Stimulated activated CD4-positive, alpha-beta T cell treated with anti-CD3 and anti-CD28 coated beads, TNF-alpha, amount 100 ng/mL, for 1 hour (primary cell): ENCODE measurements at regions not wholly inside any gene's neighbourhood (a gene's known extent, or its start where the extent isn't known, plus 50 kb on each side); places are given as distances from the start of the nearest gene placed in this dataset.

ENCODE experiments used
- DNase-seq, 3 donors: peaks; one replicate each; pipeline ENCODE4 v3.0.0-alpha.2; 2020; ENCODE audit warnings: low read depth in 3 of 3, low spot score in 1 of 3

GRCh38 chr2:12107939-12108338 is 361.5 kb downstream of the LPIN1 start:
- no peak for DNase-seq

- no peak for DNase-seq
Measured at GRCh38 chr2:12109363-12110017, 363.1 kb downstream of the LPIN1 start.

- no peak for DNase-seq
Measured at GRCh38 chr2:12110074-12110473, 363.6 kb downstream of the LPIN1 start.

GRCh38 chr2:12110481-12110880 is 364.0 kb downstream of the LPIN1 start:
- DNase-seq = no peak

GRCh38 chr2:12113412-12113811 is 367.0 kb downstream of the LPIN1 start:
- no peak for DNase-seq

- DNase-seq = no peak
Measured at GRCh38 chr2:12114816-12115215, 368.4 kb downstream of the LPIN1 start.

GRCh38 chr2:12116228-12116750 is 369.9 kb downstream of the LPIN1 start:
- DNase-seq = no peak

- DNase-seq = no peak
Measured at GRCh38 chr2:12119841-12120240, 373.4 kb downstream of the LPIN1 start.

- no peak for DNase-seq
Measured at GRCh38 chr2:12120281-12121150, 374.1 kb downstream of the LPIN1 start.

- no peak for DNase-seq
Measured at GRCh38 chr2:12124790-12125189, 378.4 kb downstream of the LPIN1 start.

- no peak for DNase-seq
Measured at GRCh38 chr2:12126318-12126717, 379.9 kb downstream of the LPIN1 start.

GRCh38 chr2:12127638-12128037 is 381.2 kb downstream of the LPIN1 start:
- DNase-seq = no peak

GRCh38 chr2:12131975-12132374 is 385.5 kb downstream of the LPIN1 start:
- no peak for DNase-seq

- DNase-seq = no peak
Measured at GRCh38 chr2:12141618-12142258, 395.3 kb downstream of the LPIN1 start.

GRCh38 chr2:12151716-12152115 is 405.3 kb downstream of the LPIN1 start:
- DNase-seq = no peak

- DNase-seq = no peak
Measured at GRCh38 chr2:12152888-12153287, 406.5 kb downstream of the LPIN1 start.

GRCh38 chr2:12155303-12156051 is 409.0 kb downstream of the LPIN1 start:
- no peak for DNase-seq

- no peak for DNase-seq
Measured at GRCh38 chr2:12156349-12156748, 409.9 kb downstream of the LPIN1 start.

GRCh38 chr2:12161085-12161484 is 414.7 kb downstream of the LPIN1 start:
- DNase-seq = no peak

GRCh38 chr2:12162269-12163247 is 416.1 kb downstream of the LPIN1 start:
- DNase-seq = no peak
